HG03342 (cell line): ENCODE measurements at regions not wholly inside any gene's neighbourhood (a gene's known extent, or its start where the extent isn't known, plus 50 kb on each side); places are given as distances from the start of the nearest gene placed in this dataset.
"Not testable (repeated sequence)": the region's sequence is repeated elsewhere in the genome, so short reads cannot be mapped to it uniquely, and the experiment has no call there.

ENCODE experiments used
- ATAC-seq: cut with Tn5 transposase; IDR thresholded peaks from one replicate; pipeline ENCODE4 v1.9.1; 2021; ENCODE audit warnings: mild to moderate bottlenecking, moderate library complexity; ENCODE audit not compliant: unreplicated experiment

DNA sequence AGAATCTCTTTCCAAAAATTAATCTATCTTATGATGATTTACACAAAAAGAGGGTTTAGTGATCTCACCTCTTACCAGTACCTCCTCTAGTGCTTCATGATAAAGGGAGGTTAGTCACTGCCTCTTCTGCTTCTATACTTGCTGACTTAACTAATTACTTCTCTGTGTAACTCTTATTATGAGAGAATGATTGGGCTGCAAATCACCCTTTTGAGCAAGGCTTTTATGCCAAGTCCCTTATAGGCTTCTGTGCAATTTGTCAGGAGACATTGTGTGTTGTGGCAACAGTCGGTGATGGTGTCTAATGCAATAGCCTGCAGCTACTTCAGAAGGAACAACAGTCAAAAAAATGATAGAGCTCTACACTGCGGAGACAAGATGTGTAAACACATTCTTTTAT is 1568.1 kb upstream of the GOT2 start:
- no peak for ATAC-seq

DNA sequence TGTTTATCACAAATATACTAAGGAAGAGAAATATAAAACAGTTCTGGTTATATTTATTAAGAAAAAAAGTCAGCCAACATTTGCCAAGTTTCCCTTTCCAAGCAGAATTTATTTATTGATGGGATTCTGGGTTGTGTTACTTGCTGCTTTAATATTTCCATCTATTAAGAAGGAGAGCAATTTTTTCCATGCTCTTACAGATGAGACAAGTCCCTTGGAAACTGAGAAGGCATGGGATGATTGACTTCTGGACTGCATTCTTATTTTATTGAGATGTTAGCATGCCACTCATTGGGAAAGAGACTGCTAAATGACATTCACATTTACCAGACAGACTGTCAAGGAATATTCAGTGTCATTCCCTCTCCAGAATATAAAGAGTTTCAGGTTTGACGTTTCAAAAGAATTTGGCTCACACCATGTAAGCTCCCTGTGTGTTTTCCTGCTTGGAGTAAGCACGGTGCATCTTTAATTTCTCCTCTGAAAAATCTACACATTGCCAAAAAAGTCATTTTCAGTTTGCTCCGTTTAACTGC is 1565.2 kb upstream of the GOT2 start:
- no peak for ATAC-seq

DNA sequence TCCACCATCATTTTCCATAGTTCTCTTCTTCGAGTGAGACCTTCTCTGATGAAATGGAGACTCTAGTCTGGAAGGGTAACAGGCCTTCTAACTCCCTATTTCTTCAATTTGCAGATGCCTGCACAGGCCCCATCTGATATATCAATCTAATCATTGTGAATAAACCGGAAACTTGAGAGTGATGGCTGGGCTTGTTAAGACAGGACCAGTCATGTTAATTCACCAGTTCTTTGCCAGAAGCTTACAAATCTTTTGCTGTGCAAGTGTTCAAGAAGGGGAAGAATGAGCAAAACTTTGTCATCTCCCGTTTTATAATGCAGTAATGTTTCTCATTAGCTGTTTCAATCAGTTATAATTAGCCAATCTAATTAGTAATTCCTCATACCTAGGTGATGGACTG is 1561.3 kb upstream of the GOT2 start:
- ATAC-seq = no peak

DNA sequence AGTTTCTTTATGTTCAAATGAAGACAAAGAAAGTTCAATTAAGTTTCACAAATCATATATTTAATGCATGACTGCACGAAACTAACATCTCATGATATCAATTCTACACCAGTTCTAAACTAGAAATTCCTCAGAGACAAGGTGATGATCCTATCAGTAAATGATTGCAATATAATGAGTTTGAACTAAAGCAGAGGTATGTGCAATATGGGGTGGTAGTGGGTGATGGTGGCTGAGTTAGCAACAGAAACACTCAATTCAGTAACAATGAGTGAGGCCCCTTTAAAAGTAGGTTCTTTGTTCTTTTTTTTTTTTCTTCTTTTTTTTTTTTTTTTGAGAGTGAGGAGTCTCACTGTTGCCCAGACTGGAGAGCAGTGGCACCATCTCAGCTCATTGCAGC is 1551.7 kb upstream of the GOT2 start:
- no peak for ATAC-seq

DNA sequence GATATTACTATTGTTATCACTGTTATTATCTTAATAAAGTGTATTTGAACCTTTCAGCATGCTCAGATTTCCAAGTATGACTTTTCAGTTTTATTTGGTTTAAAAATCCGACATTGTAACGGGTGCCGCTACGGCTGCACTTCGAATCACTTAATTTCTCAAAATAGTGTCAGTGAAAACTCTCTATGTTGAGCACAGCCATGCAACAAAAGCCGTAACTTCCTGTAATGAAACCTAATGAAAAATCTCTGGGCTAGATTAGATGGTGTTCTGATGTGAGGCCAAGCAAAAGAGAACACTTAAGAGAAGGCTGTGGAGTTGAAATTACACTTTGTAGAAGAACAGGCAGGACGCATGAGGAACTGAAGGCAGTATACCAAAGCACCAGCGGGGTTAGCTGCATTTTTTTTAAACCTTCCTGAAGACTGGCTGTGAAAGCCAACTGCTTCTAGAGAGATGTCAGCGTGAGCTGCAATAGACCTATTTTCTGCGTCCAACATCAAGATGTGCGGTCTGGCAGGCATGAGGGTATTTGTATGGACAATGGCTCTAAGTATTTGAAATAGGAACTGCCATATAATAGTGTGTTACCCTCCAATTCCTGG is 1545.0 kb upstream of the GOT2 start:
- ATAC-seq = no peak

DNA sequence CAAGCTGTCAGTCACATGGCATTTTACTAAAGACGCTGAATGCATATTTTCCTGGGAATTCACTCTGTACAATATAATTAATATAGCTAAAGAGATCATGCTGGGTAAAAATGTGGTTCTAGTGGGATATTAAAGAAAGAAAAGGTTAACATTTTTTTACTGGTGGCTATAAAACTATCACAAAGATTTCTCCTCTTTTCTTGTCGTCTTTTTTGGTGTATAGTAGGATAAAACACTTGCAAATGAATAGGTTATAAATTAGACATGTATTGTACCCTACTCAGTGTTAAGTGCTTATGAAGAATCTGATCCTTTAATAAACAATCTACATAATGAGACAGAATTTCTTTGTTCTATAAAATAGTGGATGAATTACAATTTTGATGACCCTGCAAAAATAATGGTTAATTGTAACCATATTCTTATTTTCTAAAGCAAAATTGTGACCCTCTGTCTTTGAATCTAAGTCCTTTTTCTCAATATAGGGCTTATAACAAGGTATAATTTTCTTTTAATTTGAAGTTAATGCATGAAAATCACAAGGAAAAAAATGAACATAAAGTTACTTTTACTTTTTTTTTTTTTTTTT is 1540.4 kb upstream of the GOT2 start:
- ATAC-seq = no peak

DNA sequence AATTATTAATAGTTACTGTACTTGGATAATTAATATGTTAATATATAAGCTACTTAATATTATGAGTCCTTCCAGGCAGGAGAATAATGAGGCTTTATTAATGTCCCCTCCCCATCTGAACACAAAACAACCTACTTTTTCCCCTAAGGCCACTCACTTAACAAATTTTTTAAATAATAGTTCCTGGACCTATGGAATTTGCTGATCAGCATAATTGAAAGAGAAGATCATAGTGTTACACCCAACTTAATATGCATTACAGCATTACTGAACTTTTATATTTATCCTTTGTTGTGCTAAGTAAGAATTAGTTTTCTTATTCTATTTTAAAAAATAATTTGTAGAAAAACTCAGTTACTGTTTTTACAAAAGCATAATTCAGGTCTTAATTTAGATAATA is 1537.7 kb upstream of the GOT2 start:
- no peak for ATAC-seq

DNA sequence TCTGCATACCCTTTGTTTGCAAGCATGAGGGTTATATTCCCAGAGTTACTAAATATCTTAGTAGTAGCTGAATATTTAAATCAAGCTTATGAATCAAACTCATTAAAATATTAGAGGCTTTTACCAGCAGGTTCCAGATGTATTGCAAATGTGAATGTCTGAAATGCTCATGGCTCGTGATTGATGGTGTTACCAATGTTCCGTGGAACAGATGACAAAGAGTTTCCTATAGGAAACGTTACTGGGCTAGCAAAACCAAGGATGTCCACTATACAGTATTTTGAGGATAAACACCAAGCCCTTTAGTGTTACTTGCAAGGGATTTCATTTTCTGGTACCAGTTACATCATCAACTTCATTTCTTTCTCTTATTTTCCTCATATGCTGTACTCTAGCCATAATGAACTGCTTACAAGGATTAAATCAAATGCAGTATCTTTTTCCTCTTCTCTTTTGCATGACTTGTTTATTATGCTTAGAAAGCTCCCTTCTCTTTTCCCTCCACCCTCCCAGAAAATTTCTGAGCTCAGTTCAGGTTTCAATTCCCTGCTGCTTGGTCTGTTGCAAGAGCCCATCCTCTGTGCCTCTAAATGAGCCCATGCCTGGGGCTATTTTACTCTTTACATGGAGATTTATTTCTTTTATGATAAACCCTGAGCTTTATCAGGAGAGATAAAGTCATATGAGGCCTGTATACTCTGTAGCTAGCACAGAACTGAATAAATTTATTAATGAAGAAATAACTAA is 1537.1 kb upstream of the GOT2 start:
- no peak for ATAC-seq

DNA sequence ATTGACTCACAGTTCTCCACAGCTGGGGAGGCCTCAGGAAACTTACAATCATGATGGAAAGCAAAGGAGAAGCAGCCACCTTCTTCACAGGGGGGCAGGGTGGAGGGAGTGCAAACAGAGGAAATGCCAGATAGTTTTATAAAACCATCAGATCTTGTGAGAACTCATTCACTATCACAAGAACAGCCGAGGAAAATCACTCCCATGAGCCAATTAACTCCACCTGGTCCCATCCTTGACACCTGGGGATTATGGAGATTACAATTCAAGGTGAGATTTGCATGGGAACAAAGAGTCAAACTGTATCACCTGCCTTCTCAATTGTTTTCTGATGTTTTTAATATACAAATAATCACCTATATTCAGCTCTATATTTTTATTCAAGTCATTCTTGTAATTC is 1527.3 kb upstream of the GOT2 start:
- ATAC-seq = no peak

DNA sequence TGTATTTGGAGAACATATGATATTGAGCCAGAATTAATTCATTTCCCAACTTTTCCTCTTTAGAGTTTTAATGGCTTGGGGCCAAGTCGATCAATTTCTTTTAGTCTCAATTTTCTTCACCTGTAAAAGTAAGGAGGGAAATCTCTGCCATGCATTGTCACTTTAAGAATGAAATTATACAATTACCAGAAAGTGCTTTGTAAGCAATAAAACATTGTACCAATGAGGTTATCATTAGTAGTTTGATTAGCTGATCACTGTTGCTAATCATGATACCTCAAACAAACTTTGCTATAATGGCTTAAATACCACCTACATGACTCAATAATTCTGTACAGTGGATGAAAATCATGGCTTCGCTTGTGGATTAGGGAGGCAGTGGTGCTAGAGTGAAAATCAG is 1525.8 kb upstream of the GOT2 start:
- ATAC-seq = no peak

DNA sequence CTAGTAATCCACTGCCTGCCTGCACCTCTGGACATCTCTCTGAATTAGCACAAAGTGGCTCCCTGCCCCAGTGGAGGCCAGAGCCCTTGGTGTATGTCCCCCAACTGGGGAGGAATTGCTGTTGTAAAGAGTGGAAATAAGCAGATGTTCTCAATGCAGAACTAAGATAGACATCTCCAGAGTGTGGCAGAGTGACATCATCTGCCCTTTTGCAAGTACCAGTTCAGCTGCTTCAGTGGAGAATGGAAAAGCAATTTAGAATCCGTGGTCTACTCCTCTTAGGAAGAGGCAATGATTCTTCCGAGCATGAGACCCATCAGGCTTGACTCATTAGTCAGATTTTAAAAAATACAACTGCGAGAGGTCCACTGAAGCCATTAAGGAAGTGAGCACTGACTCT is 1512.0 kb upstream of the GOT2 start:
- ATAC-seq = no peak

DNA sequence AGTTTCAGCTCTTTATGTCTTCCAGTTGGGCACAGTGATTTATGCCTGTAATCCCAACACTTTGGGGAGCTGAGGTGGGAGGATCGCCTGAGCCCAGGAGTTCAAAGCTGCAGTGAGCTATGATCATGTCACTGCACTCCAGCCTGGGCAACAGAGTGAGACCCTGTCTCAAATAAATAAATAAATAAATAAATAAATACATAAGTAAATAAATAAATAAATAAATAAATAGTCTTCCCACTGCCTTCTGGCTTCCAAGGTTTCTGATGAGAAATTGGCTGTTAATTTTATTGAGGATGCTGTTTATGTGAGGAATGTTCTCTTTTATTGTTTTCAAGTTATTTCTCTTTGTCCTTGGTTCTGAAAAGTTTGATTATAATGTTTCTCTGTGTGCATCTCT is 1507.6 kb upstream of the GOT2 start:
- no peak for ATAC-seq

DNA sequence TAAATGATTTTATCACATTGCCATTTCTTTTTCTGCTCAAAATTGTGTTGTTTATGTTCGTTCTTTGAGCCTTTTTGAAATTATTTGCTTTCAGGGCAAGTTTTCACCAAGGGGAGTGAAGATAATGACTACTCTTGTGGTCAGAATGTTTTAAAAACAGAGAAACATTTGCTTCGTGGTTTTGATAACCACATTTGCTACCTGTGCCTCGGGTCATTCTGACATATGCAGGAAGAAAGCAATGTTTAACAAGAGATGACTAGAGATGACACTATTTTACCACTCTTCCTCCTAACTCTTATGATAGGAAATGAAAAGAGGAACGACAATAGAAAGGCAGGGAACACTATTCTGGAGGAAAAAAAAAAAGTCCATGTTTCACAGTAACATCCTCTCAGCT is 1496.5 kb upstream of the GOT2 start:
- ATAC-seq = no peak

DNA sequence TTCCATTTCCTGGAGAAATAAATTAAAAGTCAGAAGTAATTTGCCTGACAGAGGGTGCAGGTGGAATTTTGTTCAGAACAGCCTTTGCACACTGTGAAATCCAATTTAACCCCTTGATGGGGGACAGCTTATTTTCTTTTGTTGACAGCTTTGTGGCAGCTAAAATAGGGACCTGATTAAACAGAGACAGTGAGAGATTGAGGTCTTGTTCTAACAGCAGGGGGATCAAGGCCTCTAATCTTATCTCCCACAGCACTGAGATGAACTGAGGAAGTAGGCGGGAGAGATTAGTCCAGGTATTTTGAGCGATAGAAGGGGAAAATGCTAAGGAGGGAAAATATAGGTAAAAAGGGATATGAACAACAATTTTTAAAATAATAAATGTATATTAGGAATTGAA is 1491.4 kb upstream of the GOT2 start:
- no peak for ATAC-seq

DNA sequence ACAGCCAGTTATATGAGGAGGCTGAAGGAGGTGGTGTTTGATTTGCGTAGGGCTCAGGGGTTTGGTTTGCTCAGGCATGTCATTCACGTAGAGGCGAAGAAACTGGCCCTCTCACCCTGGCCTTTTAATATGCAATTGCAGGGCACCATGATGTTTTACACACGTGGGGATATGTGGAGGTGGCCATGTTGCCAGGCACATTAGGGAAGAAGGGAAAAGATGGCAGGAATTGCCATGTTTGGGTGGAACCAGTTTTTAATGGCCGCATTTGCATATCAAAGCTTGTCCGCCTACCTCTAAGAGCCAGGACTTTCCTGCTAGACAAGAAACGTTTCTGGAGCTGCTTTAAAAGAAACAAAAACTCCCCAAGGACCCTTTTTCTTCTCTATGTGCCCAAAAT is 1483.7 kb upstream of the GOT2 start:
- ATAC-seq = no peak

DNA sequence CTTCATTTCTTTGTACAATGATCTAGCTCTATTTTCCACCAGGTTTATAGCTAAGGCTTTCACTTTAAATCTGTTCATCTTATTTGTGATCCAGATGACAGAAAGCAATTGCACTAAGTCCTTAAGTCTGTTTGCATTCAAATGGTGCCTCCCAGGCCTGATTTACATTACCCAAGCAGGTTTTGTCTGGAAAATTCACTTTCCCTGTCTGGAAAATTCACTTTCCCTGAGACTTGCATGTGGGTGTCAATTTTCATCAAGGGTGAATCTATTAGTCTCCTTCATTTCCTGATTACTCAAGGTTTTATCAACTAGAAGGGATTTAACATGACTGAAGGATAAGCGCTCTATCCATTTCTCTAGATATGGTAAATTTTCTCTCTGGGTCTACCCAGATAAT is 1480.2 kb upstream of the GOT2 start:
- no peak for ATAC-seq

DNA sequence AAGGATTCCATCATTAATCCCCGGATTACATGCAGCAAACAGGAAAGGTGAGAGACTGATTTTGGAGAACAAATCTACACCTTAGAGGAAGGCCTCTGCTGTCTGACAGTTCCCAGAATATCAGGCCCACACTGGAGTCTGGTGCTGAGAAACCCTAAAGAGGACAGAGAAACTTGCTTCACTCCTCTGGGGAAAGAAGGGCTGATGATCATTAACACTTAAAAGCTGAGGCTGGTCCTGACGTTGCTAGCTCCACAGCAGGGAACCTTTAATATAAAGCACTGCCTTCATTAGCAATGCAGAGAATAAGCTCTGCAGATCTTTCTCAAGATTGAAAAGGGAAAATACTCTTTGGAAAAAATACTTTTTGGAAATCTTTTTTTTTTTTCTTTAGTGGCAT is 1472.4 kb upstream of the GOT2 start:
- no peak for ATAC-seq

DNA sequence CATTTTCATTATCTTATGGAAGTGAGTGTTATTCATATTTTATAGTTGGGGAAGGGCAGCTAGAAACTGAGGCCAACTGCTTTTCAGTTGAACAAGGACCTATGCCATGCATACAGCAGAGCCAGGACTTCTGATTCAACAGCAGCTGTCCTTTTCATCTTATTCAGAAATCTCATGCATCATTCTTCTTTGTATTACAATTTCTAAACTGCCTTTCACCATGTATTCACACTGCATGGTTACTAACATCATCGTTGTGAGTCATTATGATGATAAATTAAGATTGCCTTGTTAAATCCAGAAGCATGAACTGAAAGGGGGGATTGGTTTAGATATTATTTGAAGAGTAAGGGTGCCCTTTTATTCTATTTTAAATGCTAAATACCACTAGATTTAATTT is 1470.1 kb upstream of the GOT2 start:
- ATAC-seq = no peak

DNA sequence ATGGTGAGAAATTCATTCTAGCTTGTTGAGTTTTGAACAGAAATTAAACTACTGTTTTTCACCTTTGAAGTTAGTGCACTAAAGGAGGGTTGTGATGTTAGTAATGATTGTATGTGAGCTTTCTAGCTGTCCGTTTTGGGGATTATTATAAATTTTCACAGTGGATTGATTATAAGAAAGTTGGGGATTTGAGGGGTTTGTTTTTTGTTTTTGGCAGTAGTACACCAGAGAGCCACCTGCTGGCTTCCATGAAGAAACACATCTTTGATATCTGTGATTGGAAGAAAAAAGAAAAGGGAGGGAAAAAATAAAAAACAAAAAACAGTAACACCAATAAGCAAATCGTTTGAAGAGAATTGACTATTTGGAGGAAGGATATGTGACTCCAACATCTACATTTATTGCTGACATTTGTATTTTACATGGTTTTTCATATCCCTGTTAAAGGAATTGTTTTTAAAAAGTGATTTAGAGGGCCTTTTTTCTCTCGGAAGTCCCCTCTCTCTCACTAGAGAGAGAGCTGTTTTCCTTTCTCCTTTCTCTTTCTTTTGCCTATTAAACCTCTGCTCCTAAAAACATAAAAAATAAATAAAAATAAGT is 1469.5 kb upstream of the GOT2 start:
- ATAC-seq = no peak

DNA sequence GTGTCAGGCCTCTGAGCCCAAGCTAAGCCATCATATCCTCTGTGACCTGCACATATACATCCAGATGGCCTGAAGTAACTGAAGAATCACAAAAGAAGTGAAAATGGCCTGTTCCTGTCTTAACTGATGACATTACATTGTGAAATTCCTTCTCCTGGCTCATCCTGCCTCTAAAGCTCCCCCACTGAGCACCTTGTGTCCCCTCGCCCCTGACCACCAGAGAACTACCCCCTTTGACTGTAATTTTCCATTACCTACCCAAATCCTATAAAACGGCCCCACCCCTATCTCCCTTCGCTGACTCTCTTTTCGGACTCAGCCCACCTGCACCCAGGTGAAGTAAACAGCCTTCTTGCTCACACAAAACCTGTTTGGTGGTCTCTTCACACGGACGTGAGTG is 1466.6 kb upstream of the GOT2 start:
- ATAC-seq = not testable (repeated sequence)

DNA sequence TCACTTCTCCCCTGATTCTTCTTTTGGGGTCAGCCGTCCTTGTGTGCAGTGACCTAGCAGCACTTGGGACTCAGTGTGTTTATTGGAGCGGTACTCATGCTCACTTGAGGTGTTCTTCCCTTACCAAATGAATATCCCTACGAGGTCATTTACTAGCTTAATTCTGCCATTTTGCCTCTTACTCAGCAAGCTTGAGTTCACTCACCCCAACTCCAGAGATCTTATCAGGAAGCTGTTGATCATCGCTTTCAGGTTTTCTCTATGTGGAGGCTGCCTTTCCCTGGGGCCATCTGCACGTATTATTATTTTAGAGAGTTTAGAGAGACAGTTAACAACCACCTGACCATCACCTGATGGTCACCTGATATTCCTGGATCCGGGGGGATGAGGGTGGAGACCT is 1466.0 kb upstream of the GOT2 start:
- ATAC-seq = no peak

DNA sequence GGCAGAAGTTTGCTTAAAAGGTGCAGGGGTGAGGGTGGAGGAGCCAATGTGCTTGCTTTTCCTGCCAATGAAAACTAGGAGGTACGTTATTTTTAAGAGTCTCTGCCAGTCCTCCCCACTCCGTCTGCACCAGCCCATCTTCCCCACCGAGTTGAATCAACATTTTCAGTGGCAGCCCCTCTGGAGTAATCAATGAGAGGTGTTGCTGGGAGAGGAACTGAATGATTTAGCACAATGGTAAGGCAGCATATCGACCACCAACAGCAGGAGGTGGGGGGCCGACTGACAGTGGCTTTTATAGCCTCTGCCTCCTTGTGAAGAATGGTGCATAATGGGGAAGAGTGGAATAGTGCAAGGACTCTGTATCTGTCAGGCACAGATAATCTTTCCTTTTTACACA is 1465.0 kb upstream of the GOT2 start:
- no peak for ATAC-seq
